ENCODE measurements at regions not wholly inside any gene's neighbourhood (a gene's known extent, or its start where the extent isn't known, plus 50 kb on each side); places are given as distances from the start of the nearest gene placed in this dataset.

- CTCF ChIA-PET = no interaction called here
- Histone ChIP-seq H2BK15ac (ENCODE audit: low read depth, low read length) (no peak overlapping the region), H2AK9ac (replicated peaks; ENCODE audit: low read depth, low read length, poor library complexity) (no peak overlapping the region), H2AK5ac (ENCODE audit: low read depth, low read length) (no peak overlapping the region), H2BK20ac (ENCODE audit: low read depth, low read length) (no peak overlapping the region), H3K36me3 (ENCODE audit: control insufficient read depth, insufficient read depth, low read length) (no peaks in the 10 kb centered on the region), H3K9ac (ENCODE audit: low read depth, low read length) (no peak overlapping the region), H4K8ac (ENCODE audit: low read depth in 2 of 2, low read length in 2 of 2) (no peak overlapping the region), H3K4ac (ENCODE audit: low read depth, low read length) (no peak overlapping the region), H3K23ac (ENCODE audit: low read depth, low read length) (no peak overlapping the region), H3K56ac (ENCODE audit: extremely low read depth, insufficient read depth, low read length) (no peak overlapping the region), H4K20me1 (ENCODE audit: insufficient read depth, low read length) (no peaks in the 10 kb centered on the region), H3K27me3 (ENCODE audit: control insufficient read depth, insufficient read depth, low read length) (no peaks in the 10 kb centered on the region), H3K4me3 (ENCODE audit: insufficient read depth, low read depth, low read length) (no peak overlapping the region), H3K14ac (replicated peaks; ENCODE audit: low read depth, low read length) (no peak overlapping the region), H3K4me1 (ENCODE audit: control insufficient read depth, insufficient read depth, low read length) (no peaks in the 10 kb centered on the region), H2AFZ (replicated peaks; ENCODE audit: low read length, poor library complexity) (no peak overlapping the region), H3K9me3 (ENCODE audit: control insufficient read depth, insufficient read depth, low read length) (no peaks in the 10 kb centered on the region), H3K27ac (ENCODE audit: insufficient read depth, low read length) (no peak overlapping the region), H4K91ac (ENCODE audit: insufficient read depth, low read depth, low read length) (no peak overlapping the region), H2BK120ac (ENCODE audit: low read depth, low read length) (no peak overlapping the region), H3K4me2 (ENCODE audit: low read depth, low read length) (no peak overlapping the region), H3K18ac (ENCODE audit: low read depth, low read length) (no peak overlapping the region), H4K5ac (ENCODE audit: low read depth, low read length) (no peak overlapping the region), H2BK5ac (ENCODE audit: low read depth, low read length, poor library complexity, severe bottlenecking) (no peak overlapping the region), H3K79me1 (ENCODE audit: low read depth in 1 of 2, low read length in 2 of 2) (no peaks in the 10 kb centered on the region), H3K9me1 (ENCODE audit: insufficient read depth, low read length) (no peaks in the 10 kb centered on the region)
- in situ Hi-C loops (cut with MboI; ENCODE audit: low sequenced_read_pairs) (no loop called here), intact Hi-C loops (cut with micrococcal nuclease) (no loop called here), dilution Hi-C loops (cut with HindIII; ENCODE audit: low sequenced_read_pairs, unreplicated experiment) (no loop called here)
- DNase-seq (no peak), ATAC-seq (ENCODE audit: low read depth) (no peak)
- TF ChIP-seq NFE2L2 (IDR thresholded peaks at IDR 0.05; ENCODE audit: low read depth, low read length) = no peak
- BruUV-seq (replicated peaks) = no TSS peak
- WGBS, 2 experiments (ENCODE audit: extremely low coverage in 2 of 2, insufficient read length in 1 of 2) = no CpG with 5 or more reads among the region's 2 CpGs
- POLR2A ChIA-PET (ENCODE audit: unreplicated experiment) = no interaction called here
Observed at GRCh38 chr13:82934000-82934399, 948.3 kb downstream of the SLITRK1 start.

Data from IMR-90 (cell line).